ENCODE measurements at regions not wholly inside any gene's neighbourhood (a gene's known extent, or its start where the extent isn't known, plus 50 kb on each side); places are given as distances from the start of the nearest gene placed in this dataset.
"Not testable (repeated sequence)": the region's sequence is repeated elsewhere in the genome, so short reads cannot be mapped to it uniquely, and the experiment has no call there.

GRCh38 chr2:90237923-90238361 is 1546.5 kb downstream of the RPIA start:
- TF ChIP-seq CTCF (conservative IDR thresholded peaks at IDR 0.05); EZH2 (IDR thresholded peaks at IDR 0.05; ENCODE audit: low read depth): not testable (repeated sequence)
